ENCODE measurements at regions not wholly inside any gene's neighbourhood (a gene's known extent, or its start where the extent isn't known, plus 50 kb on each side); places are given as distances from the start of the nearest gene placed in this dataset.

- DNase-seq (ENCODE audit: low spot score), result no peak
- H3K27me3 ChIP-seq (ENCODE audit: control insufficient read depth in 4 of 4, insufficient read depth in 4 of 4, low read length in 3 of 4), result no peaks in the 10 kb centered on the region
- no peak overlapping the region for H3K9ac ChIP-seq (ENCODE audit: low read depth in 1 of 2, low read length in 2 of 2)
- no peak overlapping the region for H3K4me3 ChIP-seq (ENCODE audit: low read depth in 1 of 3, low read length in 3 of 3)
- no peaks in the 10 kb centered on the region for H3K9me3 ChIP-seq (ENCODE audit: control insufficient read depth in 4 of 4, low read length in 3 of 4)
- no peak overlapping the region for H3K27ac ChIP-seq (ENCODE audit: low read depth in 1 of 2, low read length in 2 of 2)
- no peaks in the 10 kb centered on the region for H3K4me1 ChIP-seq (ENCODE audit: control insufficient read depth in 4 of 4, insufficient read depth in 4 of 4, low read length in 3 of 4)
- 65% methylated on average over 4 of the region's 4 CpGs for WGBS
- H3K36me3 ChIP-seq (ENCODE audit: control insufficient read depth in 4 of 4, insufficient read depth in 3 of 4, low read depth in 1 of 4, low read length in 3 of 4), result no peaks in the 10 kb centered on the region
- no peak for TF ChIP-seq NR2F2 (IDR thresholded peaks at IDR 0.05)
- TF ChIP-seq RXRA (IDR thresholded peaks at IDR 0.05), result no peak
- TF ChIP-seq, protein P1, sequence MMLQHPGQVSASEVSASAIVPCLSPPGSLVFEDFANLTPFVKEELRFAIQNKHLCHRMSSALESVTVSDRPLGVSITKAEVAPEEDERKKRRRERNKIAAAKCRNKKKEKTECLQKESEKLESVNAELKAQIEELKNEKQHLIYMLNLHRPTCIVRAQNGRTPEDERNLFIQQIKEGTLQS (IDR thresholded peaks at IDR 0.05), result no peak
- no peak for TF ChIP-seq JUND (IDR thresholded peaks at IDR 0.05)
- no peak for TF ChIP-seq FOXA2 (IDR thresholded peaks at IDR 0.05)
- no peak for TF ChIP-seq HNF4A (conservative IDR thresholded peaks at IDR 0.05)
- no peak for TF ChIP-seq YY1 (IDR thresholded peaks at IDR 0.05)
- TF ChIP-seq EGR1 (IDR thresholded peaks at IDR 0.05; ENCODE audit: low read depth in 2 of 2), result no peak
- TF ChIP-seq RAD21 (IDR thresholded peaks at IDR 0.05), result no peak
- TF ChIP-seq, protein P2, sequence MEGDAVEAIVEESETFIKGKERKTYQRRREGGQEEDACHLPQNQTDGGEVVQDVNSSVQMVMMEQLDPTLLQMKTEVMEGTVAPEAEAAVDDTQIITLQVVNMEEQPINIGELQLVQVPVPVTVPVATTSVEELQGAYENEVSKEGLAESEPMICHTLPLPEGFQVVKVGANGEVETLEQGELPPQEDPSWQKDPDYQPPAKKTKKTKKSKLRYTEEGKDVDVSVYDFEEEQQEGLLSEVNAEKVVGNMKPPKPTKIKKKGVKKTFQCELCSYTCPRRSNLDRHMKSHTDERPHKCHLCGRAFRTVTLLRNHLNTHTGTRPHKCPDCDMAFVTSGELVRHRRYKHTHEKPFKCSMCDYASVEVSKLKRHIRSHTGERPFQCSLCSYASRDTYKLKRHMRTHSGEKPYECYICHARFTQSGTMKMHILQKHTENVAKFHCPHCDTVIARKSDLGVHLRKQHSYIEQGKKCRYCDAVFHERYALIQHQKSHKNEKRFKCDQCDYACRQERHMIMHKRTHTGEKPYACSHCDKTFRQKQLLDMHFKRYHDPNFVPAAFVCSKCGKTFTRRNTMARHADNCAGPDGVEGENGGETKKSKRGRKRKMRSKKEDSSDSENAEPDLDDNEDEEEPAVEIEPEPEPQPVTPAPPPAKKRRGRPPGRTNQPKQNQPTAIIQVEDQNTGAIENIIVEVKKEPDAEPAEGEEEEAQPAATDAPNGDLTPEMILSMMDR (IDR thresholded peaks at IDR 0.05; ENCODE audit: low read depth, low read length, missing input control), result no peak
- TF ChIP-seq REST (IDR thresholded peaks at IDR 0.05), result no peak
- TF ChIP-seq ZBTB33 (IDR thresholded peaks at IDR 0.05), result no peak
- TF ChIP-seq SP1 (IDR thresholded peaks at IDR 0.05), result no peak
- TF ChIP-seq, protein P3, sequence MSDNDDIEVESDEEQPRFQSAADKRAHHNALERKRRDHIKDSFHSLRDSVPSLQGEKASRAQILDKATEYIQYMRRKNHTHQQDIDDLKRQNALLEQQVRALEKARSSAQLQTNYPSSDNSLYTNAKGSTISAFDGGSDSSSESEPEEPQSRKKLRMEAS (IDR thresholded peaks at IDR 0.05), result no peak
- no peak for TF ChIP-seq TAF1 (conservative IDR thresholded peaks at IDR 0.05)
- TF ChIP-seq GABPA (IDR thresholded peaks at IDR 0.05 in 1 of 2, conservative IDR thresholded peaks at IDR 0.05 in 1 of 2), result no peak
- TF ChIP-seq FOXA1 (IDR thresholded peaks at IDR 0.05), result no peak
Measured at GRCh38 chr10:10222304-10222841, 795.3 kb upstream of the CELF2 start.
